ENCODE measurements at regions not wholly inside any gene's neighbourhood (a gene's known extent, or its start where the extent isn't known, plus 50 kb on each side); places are given as distances from the start of the nearest gene placed in this dataset.
"Not testable (repeated sequence)": the region's sequence is repeated elsewhere in the genome, so short reads cannot be mapped to it uniquely, and the experiment has no call there.

DNA sequence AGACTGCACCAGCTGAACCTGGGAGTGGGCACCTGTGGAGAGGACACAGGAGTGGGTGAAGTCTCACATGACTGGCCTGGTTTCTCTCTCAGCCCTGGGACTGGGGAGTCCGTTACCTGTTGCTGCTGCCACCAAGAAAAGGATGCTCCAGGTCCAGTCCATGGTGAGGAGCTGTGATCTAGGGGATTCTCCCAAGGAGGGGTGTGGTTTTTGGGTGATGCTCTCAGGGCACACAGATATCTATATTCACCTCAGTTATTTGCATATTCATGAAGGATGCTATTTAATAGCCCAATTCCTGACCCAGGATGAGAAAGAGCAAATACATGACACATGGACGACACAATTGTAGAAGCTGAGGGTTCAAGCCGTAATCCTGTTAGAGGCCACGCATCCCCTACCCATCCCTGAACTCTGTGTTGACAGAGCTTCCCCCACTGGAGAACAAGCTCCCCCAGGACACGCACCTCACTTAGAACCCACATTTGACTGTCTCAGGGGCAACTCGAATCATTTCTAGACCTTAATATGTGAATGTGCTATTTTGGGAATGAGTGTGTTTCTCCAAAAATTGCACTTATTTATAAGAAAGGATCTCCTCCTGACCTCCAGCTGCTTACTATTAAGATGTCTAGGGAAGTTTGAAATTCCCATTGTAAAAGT is 658.9 kb downstream of the TMEM121 start:
- not testable (repeated sequence) for H3K27ac ChIP-seq (ENCODE audit: low read depth, low read length); H3K4me1 ChIP-seq (ENCODE audit: control insufficient read depth in 5 of 5, insufficient read depth in 5 of 5, low read length in 5 of 5); H3K9ac ChIP-seq (ENCODE audit: low read length in 5 of 5); H3K36me3 ChIP-seq (ENCODE audit: control insufficient read depth in 5 of 5, insufficient read depth in 5 of 5, low read length in 5 of 5); H3K4me3 ChIP-seq (ENCODE audit: low read depth in 1 of 5, low read length in 5 of 5); H3K27me3 ChIP-seq (ENCODE audit: control insufficient read depth in 5 of 5, insufficient read depth in 4 of 5, low read length in 5 of 5); H3K9me3 ChIP-seq (ENCODE audit: control insufficient read depth in 5 of 5, low read length in 5 of 5)

DNA sequence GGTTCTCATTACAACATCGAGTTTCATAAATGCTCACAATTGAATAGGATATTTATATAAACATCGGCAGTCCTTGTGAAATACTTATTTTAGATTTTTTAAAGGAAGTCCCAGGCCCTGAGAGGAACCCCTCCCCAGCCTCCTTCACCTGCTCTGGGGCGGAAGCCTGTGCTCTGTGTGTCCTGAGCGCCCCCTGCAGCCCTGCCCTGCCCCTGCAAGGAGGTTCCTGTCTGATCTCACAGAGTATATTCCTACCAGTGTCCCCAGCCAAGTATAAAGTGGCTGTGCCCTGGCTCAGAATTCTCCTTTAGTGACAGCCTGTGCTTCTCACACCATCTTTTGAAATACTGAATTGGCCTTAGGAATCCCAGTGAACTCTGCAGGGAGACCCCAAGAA is 659.5 kb downstream of the TMEM121 start:
- Histone ChIP-seq H3K9ac (ENCODE audit: low read length in 5 of 5) (no peak overlapping the region), H3K36me3 (ENCODE audit: control insufficient read depth in 5 of 5, insufficient read depth in 5 of 5, low read length in 5 of 5) (no peaks in the 10 kb centered on the region), H3K27me3 (ENCODE audit: control insufficient read depth in 5 of 5, insufficient read depth in 4 of 5, low read length in 5 of 5) (peaks cover 0 to 8% (median 4%) of the 10 kb centered on the region in 5 donors), H3K9me3 (ENCODE audit: control insufficient read depth in 5 of 5, low read length in 5 of 5) (no peaks in the 10 kb centered on the region), H3K27ac (ENCODE audit: low read depth, low read length) (no peak overlapping the region), H3K4me1 (ENCODE audit: control insufficient read depth in 5 of 5, insufficient read depth in 5 of 5, low read length in 5 of 5) (no peaks in the 10 kb centered on the region), H3K4me3 (ENCODE audit: low read depth in 1 of 5, low read length in 5 of 5) (no peak overlapping the region)

DNA sequence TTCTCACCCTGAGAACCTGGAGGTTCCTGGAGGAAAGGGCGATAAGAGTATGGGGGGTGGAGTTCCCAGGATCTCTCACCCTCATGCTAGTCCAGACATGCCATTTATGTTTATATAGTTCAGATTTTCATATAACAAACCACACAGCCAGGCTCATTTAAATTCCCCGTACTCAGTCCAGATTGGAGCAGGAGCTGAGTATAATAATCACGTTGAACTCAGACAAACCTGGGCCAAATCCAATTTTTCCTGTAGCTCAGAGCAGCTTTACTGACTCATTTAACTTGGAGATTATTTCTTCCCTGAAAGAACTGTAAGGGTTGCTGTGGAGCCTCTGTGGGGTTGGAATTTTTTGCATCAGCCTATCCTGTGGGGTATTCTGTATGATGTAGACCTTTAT is 660.8 kb downstream of the TMEM121 start:
- no peaks in the 10 kb centered on the region for H3K4me1 ChIP-seq (ENCODE audit: control insufficient read depth in 5 of 5, insufficient read depth in 5 of 5, low read length in 5 of 5)
- no peaks in the 10 kb centered on the region for H3K36me3 ChIP-seq (ENCODE audit: control insufficient read depth in 5 of 5, insufficient read depth in 5 of 5, low read length in 5 of 5)
- H3K9me3 ChIP-seq (ENCODE audit: control insufficient read depth in 5 of 5, low read length in 5 of 5) = no peaks in the 10 kb centered on the region
- H3K27ac ChIP-seq (ENCODE audit: low read depth, low read length) = no peak overlapping the region
- H3K27me3 ChIP-seq (ENCODE audit: control insufficient read depth in 5 of 5, insufficient read depth in 4 of 5, low read length in 5 of 5) = peaks cover 0 to 8% (median 4%) of the 10 kb centered on the region in 5 donors
- H3K9ac ChIP-seq (ENCODE audit: low read length in 5 of 5) = no peak overlapping the region
- H3K4me3 ChIP-seq (ENCODE audit: low read depth in 1 of 5, low read length in 5 of 5) = no peak overlapping the region

DNA sequence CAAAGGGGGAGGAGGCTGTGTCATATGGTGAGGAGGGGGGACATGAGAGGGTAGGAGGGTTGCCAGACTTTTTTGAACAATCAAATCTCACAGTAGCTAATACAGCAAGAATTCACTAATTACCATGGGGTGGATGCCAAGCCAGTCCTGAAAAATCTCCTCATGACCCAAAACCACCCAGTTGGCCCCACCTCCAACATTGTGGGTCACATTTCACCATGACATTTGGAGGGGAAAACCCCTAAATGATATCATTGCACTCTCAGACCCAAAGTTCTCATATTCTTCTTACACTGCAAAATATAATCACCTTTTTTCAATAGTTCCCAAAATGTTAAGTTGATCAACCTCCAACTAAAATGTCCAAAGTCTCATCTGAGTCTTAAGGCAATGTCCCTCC is 666.3 kb downstream of the TMEM121 start:
- H3K27me3 ChIP-seq (ENCODE audit: control insufficient read depth in 5 of 5, insufficient read depth in 4 of 5, low read length in 5 of 5); H3K36me3 ChIP-seq (ENCODE audit: control insufficient read depth in 5 of 5, insufficient read depth in 5 of 5, low read length in 5 of 5); H3K9ac ChIP-seq (ENCODE audit: low read length in 5 of 5); H3K4me3 ChIP-seq (ENCODE audit: low read depth in 1 of 5, low read length in 5 of 5); H3K27ac ChIP-seq (ENCODE audit: low read depth, low read length); H3K9me3 ChIP-seq (ENCODE audit: control insufficient read depth in 5 of 5, low read length in 5 of 5); H3K4me1 ChIP-seq (ENCODE audit: control insufficient read depth in 5 of 5, insufficient read depth in 5 of 5, low read length in 5 of 5): not testable (repeated sequence)

DNA sequence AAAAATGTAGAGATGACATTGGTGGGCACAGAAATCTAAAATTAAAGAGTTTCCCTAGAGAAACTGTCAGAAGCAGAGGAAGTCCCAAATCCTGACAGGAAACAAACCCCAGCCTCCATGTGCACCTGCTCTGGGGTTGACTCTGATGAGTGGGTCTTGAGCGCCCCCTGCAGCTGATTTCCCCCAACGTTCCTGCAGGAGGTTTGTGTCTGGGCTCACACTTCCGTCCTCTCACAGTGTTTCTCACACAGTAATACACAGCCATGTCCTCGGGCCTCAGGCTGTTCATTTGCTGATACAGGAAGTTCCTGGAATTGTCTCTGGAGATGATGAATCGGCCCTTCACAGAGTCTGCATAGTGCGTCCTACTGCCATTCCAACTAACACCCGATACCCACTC is 670.1 kb downstream of the TMEM121 start:
- not testable (repeated sequence) for H3K4me3 ChIP-seq (ENCODE audit: low read depth in 1 of 5, low read length in 5 of 5); H3K27ac ChIP-seq (ENCODE audit: low read depth, low read length); H3K9ac ChIP-seq (ENCODE audit: low read length in 5 of 5); H3K36me3 ChIP-seq (ENCODE audit: control insufficient read depth in 5 of 5, insufficient read depth in 5 of 5, low read length in 5 of 5); H3K27me3 ChIP-seq (ENCODE audit: control insufficient read depth in 5 of 5, insufficient read depth in 4 of 5, low read length in 5 of 5); H3K4me1 ChIP-seq (ENCODE audit: control insufficient read depth in 5 of 5, insufficient read depth in 5 of 5, low read length in 5 of 5); H3K9me3 ChIP-seq (ENCODE audit: control insufficient read depth in 5 of 5, low read length in 5 of 5)

DNA sequence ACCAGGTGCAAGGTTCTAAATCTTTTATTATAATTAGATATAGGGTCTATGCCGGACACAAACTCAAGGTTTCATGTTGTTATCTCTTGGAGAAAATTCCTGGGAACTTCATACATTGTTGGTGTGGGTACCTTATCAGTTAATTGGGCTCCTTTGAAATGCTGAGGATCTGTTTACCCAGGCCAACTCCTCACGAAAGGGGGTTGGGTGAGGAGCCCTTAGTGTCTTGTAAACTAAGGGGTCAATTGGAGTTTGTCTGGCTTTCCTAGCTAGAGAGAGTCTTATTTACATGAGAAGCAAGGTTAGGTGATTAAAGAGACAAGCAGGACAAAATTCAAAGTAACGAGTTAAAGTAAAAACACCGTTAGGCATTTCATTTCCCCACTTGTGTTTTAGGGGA is 670.9 kb downstream of the TMEM121 start:
- not testable (repeated sequence) for H3K4me1 ChIP-seq (ENCODE audit: control insufficient read depth in 5 of 5, insufficient read depth in 5 of 5, low read length in 5 of 5); H3K9ac ChIP-seq (ENCODE audit: low read length in 5 of 5); H3K4me3 ChIP-seq (ENCODE audit: low read depth in 1 of 5, low read length in 5 of 5); H3K27ac ChIP-seq (ENCODE audit: low read depth, low read length); H3K9me3 ChIP-seq (ENCODE audit: control insufficient read depth in 5 of 5, low read length in 5 of 5); H3K36me3 ChIP-seq (ENCODE audit: control insufficient read depth in 5 of 5, insufficient read depth in 5 of 5, low read length in 5 of 5); H3K27me3 ChIP-seq (ENCODE audit: control insufficient read depth in 5 of 5, insufficient read depth in 4 of 5, low read length in 5 of 5)

DNA sequence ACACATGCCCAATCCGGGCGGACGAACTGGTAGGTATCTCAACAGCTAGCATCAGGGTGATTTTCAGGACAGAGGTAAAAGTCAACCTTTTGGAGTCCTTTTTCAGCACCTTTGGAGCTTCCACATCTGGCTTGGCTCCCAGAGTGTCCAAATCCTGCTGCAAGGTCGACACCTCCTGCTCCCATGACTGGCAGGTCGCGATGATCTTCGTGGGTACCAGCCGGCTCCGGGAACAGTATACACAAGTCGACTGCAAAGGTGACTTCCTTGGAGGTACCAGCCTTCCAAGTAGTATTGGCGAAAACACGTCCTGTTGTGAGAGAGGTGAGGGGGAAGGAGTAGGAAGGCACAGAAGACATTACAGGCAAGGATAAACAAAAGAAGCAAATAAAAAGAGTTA is 672.7 kb downstream of the TMEM121 start:
- peaks cover 0 to 1% (median 0%) of the 10 kb centered on the region in 5 donors for H3K9me3 ChIP-seq (ENCODE audit: control insufficient read depth in 5 of 5, low read length in 5 of 5)
- H3K27me3 ChIP-seq (ENCODE audit: control insufficient read depth in 5 of 5, insufficient read depth in 4 of 5, low read length in 5 of 5) = peaks cover 0 to 4% (median 3%) of the 10 kb centered on the region in 5 donors
- no peak overlapping the region for H3K9ac ChIP-seq (ENCODE audit: low read length in 5 of 5)
- H3K36me3 ChIP-seq (ENCODE audit: control insufficient read depth in 5 of 5, insufficient read depth in 5 of 5, low read length in 5 of 5) = no peaks in the 10 kb centered on the region
- no peak overlapping the region for H3K27ac ChIP-seq (ENCODE audit: low read depth, low read length)
- H3K4me1 ChIP-seq (ENCODE audit: control insufficient read depth in 5 of 5, insufficient read depth in 5 of 5, low read length in 5 of 5) = no peaks in the 10 kb centered on the region
- H3K4me3 ChIP-seq (ENCODE audit: low read depth in 1 of 5, low read length in 5 of 5) = no peak overlapping the region

DNA sequence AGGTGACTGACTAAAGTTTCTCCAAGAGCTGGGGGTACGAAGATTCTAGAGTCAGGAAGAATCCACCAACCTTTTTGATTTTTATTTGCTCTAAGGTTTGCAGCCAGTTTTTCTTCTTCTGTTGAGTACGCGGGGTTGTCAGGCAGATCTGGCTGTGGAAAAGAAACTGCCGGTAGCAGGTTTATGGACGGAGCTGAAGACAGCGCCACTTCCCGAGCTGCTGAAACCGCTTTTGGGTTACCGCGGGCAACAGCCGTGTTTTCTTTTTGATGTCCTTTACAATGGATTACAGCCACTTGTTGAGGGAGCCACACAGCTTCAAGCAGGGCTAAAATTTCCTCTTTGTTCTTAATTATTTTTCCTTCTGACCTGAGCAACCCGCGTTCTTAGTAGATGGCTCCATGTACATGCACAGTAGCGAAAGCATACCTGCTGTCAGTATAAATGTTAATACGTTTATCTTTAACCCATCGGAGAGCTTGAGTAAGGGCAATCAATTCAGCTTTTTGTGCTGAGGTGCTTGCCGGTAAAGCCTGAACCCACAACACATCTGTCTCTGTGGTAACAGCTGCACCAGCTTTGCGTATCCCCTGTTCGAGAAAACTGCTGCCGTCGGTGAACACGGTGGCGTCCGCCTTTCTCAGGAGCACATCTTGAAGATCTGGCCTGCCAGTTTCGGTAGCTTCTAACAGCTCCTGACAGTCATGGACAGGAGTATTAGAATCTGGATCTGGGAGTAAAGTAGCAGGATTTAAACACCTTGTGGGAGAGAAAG is 674.3 kb downstream of the TMEM121 start:
- no peak overlapping the region for H3K27ac ChIP-seq (ENCODE audit: low read depth, low read length)
- H3K9me3 ChIP-seq (ENCODE audit: control insufficient read depth in 5 of 5, low read length in 5 of 5) = peaks cover 0 to 2% (median 0%) of the 10 kb centered on the region in 5 donors
- H3K9ac ChIP-seq (ENCODE audit: low read length in 5 of 5) = no peak overlapping the region
- peaks cover 0 to 4% (median 3%) of the 10 kb centered on the region in 5 donors for H3K27me3 ChIP-seq (ENCODE audit: control insufficient read depth in 5 of 5, insufficient read depth in 4 of 5, low read length in 5 of 5)
- no peak overlapping the region for H3K4me3 ChIP-seq (ENCODE audit: low read depth in 1 of 5, low read length in 5 of 5)
- no peaks in the 10 kb centered on the region for H3K36me3 ChIP-seq (ENCODE audit: control insufficient read depth in 5 of 5, insufficient read depth in 5 of 5, low read length in 5 of 5)
- no peaks in the 10 kb centered on the region for H3K4me1 ChIP-seq (ENCODE audit: control insufficient read depth in 5 of 5, insufficient read depth in 5 of 5, low read length in 5 of 5)

DNA sequence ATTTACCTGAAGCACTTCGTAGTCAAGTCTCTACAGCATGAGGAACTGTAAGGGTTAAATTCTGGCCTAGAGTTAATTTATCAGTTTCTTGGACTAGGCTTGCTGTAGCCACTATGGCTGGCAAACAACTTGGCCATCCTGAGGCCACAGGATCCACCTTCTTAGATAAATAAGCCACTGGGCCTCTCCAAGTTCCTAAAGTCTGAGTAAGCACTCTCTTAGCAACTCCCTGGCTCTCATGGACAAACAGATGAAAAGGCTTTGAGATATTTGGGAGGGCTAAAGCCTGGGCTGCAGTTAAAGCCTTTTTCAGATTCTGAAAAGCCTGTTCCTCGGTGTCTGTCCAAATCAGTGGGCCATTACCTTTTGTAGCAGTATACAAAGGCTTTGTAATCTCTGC is 675.0 kb downstream of the TMEM121 start:
- H3K36me3 ChIP-seq (ENCODE audit: control insufficient read depth in 5 of 5, insufficient read depth in 5 of 5, low read length in 5 of 5) = no peaks in the 10 kb centered on the region
- H3K27ac ChIP-seq (ENCODE audit: low read depth, low read length) = no peak overlapping the region
- H3K9ac ChIP-seq (ENCODE audit: low read length in 5 of 5) = no peak overlapping the region
- H3K4me3 ChIP-seq (ENCODE audit: low read depth in 1 of 5, low read length in 5 of 5) = no peak overlapping the region
- H3K27me3 ChIP-seq (ENCODE audit: control insufficient read depth in 5 of 5, insufficient read depth in 4 of 5, low read length in 5 of 5) = peaks cover 0 to 4% (median 0%) of the 10 kb centered on the region in 5 donors
- no peaks in the 10 kb centered on the region for H3K4me1 ChIP-seq (ENCODE audit: control insufficient read depth in 5 of 5, insufficient read depth in 5 of 5, low read length in 5 of 5)
- H3K9me3 ChIP-seq (ENCODE audit: control insufficient read depth in 5 of 5, low read length in 5 of 5) = peaks cover 0 to 2% (median 0%) of the 10 kb centered on the region in 5 donors

DNA sequence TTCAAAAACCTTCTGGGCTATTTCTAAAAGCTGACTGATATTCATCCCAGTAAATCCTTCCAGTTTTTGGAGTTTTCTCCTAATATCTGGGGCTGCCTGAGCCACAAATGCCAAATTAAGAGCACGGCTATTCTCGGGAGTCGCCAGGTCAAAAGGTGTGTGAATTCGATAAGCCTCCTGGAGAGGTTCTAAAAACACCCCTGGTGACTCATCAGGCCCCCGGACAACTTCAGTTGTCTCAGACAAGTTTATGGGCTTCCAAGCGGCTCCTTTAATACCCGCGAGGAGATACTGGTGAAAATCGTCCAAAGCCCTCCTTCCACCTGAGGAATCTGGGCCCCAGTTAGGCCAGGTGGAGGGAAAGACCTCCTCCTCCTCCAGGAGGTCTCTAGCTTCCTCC is 677.1 kb downstream of the TMEM121 start:
- Histone ChIP-seq H3K27ac (ENCODE audit: low read depth, low read length) (no peak overlapping the region), H3K4me3 (ENCODE audit: low read depth in 1 of 5, low read length in 5 of 5) (no peak overlapping the region), H3K4me1 (ENCODE audit: control insufficient read depth in 5 of 5, insufficient read depth in 5 of 5, low read length in 5 of 5) (no peaks in the 10 kb centered on the region), H3K36me3 (ENCODE audit: control insufficient read depth in 5 of 5, insufficient read depth in 5 of 5, low read length in 5 of 5) (no peaks in the 10 kb centered on the region), H3K9ac (ENCODE audit: low read length in 5 of 5) (no peak overlapping the region), H3K9me3 (ENCODE audit: control insufficient read depth in 5 of 5, low read length in 5 of 5) (peaks cover 0 to 2% (median 0%) of the 10 kb centered on the region in 5 donors), H3K27me3 (ENCODE audit: control insufficient read depth in 5 of 5, insufficient read depth in 4 of 5, low read length in 5 of 5) (peaks cover 0 to 9% (median 0%) of the 10 kb centered on the region in 5 donors)
